ENCODE measurements at regions not wholly inside any gene's neighbourhood (a gene's known extent, or its start where the extent isn't known, plus 50 kb on each side); places are given as distances from the start of the nearest gene placed in this dataset.
"Not testable (repeated sequence)": the region's sequence is repeated elsewhere in the genome, so short reads cannot be mapped to it uniquely, and the experiment has no call there.

DNA sequence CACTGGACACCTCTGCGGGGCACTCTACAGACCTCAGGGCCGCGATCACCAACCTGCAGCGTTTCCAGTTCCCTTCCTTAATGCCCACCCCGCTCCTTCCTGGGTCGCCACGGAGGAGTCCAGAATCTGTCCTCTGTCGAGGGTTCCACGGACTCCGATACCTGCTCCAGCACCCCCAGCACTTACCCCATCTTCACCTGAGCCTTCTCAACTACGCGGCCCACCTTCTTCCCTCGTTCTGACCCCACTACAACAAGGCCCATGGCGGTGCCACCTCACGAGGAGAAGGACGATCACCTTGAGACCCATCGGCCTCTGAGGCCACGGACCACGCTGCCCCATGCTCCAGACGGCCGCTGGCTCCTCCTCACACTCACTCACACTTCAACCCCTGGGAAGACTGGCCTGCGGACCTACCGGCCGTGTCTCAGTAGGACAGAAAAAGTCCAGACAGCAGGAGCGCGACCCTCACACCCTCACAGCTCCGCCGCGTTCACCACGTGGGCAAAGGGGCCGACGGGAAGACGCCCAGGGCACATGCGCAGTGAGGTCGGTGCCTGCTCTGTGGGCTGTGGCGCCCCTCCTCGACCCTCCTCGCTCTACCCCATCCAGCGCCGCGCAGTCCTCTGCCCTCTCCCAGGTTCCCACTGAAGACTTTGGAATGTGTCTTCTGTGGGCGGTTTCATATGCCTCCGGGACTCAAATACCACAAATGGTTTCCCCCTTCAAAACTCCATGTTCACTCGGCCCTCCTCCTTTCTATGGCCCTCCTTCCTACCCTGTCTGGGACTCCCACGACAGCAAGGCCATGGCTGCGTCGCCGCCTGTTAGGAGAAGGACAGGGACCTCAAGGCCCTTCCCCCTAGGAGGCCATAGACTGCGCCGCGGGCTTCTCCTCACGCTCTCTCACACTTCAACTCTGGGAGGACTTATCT is 193.9 kb upstream of the PHF14 start:
- DNase-seq (ENCODE audit: low read depth): no peak

DNA sequence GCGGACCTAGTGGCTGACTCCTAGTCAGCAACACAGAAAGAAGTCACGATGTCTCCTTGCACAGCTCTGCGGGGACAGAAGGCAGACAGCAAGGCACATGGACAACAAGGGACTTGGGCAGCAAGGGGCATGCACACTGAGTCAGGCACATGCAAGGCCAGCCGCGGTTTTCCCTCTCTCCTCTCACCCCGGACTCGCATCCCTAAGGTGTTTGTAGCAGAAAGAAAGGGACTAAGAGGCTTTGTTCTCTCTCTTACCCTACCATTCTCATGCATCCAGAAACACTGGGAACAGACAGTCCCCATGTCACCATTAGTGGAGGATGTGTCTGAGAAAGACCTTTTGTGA is 193.3 kb upstream of the PHF14 start:
- no peak for DNase-seq (ENCODE audit: low read depth)

DNA sequence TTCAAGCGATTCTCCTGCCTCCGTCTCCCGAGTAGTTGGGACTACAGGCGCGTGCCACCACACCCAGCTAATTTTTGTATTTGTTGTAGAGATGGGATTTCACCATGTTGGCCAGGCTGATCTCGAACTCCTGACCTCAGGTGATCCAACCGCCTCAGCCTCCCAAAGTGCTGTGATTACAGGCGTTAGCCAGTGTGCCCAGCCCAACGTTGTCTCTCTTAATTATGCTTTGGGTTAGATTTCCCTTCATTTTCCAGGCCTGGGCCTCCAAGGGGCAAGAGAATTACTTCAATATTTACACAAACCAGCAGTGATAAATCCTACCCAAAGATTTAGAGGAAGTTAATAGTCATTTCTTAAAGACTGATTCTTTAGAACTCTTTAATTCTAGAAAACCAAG is 186.7 kb upstream of the PHF14 start:
- DNase-seq (ENCODE audit: low read depth): not testable (repeated sequence)

DNA sequence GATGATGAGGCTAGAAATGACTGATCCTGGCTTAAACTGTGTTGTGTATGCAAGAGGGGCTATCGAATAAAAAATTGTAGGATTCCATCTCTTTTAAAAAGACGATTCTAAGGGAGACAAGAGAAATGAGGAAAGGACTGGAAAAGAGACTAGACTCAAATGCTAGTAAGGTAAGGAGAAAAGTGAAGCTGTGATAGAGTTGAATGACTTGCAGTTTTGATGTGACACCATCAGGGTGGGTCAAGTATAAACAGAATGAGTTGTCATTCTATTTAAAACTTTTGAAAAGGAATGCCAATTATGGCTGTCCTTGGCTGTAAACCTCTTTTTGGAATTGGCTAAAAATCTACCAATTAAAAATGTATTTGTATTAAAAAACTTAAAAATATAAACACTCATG is 184.5 kb upstream of the PHF14 start:
- no peak for DNase-seq (ENCODE audit: low read depth)

DNA sequence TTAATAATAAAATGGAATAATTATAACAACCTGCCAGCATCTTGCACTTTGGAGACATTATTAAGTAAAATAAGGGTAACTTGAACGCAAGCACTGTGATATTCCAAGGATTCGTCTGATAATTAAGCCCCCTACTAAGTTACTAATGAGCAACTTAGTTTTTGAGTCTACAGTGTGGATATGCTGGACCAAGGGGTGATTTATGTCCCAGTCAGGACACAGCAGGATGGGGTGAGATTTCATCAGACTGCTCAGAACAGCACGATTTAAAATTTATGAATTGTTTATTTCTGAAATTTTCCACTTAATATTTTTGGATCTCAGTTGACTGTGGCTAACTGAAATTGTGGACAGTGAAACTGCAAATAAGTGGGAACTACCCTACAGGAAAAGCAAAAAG is 182.8 kb upstream of the PHF14 start:
- DNase-seq (ENCODE audit: low read depth): no peak

DNA sequence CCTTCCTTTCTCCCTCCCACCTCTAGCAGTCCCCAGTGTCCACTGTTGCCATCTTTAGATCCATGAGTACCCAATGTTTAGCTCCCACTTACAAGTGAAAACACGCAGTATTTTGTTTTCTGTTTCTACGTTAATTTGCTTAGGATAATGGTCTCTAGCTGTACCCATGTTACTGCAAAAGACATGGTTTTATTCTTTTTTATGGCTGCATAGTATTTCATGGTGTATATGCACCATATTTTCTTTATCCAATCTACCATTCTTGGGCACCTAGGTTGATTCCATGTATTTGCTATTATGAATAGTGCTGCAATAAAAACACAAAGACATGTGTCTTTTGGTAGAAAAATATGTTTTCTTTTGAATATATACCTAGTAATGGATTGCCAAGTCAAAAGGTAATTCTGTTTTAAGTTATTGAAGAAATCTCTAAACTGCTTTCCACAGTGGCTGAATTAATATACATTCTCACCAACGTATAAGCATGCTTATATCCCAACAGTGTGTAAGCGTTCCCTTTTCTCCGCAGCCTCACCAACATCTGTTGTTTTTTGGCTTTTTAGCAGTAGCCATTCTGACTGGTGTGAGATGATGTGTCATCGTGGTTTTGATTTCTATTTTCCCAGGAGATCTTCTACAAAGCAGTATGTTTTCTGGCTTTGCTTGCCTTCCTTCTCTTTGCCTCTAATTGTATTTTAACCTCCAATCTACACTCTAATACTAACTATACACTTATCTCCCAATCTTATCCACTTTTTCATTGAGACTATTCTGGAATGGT is 179.5 kb upstream of the PHF14 start:
- no peak for DNase-seq (ENCODE audit: low read depth)

DNA sequence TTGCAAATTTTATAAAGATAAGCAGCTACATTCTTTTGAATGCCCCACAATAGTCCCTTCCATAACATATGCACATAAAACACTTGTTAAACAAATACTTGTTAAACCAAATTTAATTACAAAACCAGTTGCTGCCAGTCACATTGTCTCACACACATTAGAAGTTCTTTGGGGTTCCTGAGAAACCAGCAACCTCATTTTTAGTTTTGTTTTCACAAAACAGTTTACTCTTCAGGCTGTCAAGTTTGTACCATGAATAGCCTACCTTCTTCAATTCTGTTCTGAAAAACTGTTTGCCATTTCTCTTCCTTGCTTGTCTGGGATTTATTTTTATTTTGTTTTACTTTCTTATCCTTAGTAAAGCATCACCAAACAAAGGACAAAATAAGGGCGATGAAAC is 176.5 kb upstream of the PHF14 start:
- DNase-seq (ENCODE audit: low read depth): no peak

DNA sequence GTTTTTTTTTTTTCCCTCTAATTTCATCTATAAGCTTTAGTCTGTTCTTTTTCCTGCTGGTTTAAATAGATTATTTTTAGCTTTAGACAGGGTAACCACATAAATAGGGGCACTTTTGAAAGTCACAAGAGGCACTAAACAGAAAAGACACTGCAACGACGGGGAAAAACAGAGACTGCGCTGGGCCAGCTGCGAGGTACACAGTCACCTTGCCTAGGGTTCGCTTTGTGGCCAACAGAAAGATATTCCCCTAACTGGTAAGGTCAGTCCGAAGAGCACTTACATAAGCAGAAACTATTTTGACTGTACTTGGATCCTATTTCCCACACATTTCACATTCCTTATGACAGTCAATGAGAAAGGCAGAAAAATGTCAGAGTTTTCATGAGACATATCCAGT is 175.6 kb upstream of the PHF14 start:
- DNase-seq (ENCODE audit: low read depth): no peak

DNA sequence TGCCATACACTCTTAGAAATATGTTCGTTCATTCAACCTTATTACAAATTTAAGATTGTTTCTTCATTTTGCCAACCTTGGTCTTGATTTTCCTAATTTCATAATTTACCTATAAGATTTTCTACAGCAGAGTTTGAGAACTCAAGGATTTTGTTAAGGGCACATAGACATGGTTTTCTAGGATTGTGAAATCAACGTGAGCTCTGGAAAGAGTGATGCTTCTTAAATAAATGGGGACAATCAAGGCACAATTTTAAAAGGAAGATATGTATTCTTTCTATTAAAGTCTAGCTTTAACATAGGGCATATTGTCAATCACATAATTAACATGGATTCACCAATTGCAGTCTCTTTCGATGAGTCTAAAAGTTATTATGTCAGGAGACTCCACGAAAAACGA is 174.2 kb upstream of the PHF14 start:
- no peak for DNase-seq (ENCODE audit: low read depth)

DNA sequence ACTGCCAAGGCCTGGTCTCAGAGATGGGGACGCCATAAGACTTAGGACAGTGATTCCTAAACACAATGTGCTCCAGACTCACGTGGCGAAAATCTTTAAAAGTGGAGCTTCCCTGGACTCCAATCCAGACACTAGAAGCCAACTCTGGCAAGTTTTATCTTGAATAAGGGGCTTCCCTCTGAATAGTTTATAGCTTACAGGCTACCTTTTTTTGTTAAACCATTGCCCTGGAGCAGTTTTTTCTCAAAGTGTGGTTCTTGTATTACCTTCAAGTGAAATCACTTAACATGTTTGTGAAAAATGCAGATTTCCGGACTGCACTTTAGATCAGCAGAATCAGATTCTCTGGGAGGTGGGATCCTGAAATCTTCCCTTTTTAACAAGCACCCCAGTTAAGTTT is 171.7 kb upstream of the PHF14 start:
- DNase-seq (ENCODE audit: low read depth): no peak

DNA sequence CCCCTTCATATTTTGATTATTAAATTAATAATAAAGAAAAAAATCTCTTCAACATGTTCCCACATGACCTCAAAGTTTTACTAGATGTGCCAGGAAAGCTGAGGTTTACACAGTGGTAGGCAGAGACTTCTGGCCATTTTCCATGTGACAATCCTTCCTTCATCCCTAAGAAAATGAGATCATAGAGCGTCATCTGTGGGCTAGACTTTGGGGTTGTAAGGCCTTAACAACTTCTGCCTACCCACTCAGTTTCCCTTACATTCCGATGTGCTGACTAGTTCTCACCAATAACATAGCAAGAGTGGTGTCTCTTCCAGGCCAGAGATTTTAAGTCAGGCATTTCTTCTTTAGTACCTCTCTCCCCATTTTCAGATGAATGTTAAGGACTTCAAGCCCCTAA is 171.1 kb upstream of the PHF14 start:
- DNase-seq (ENCODE audit: low read depth): peak; percentile 85

DNA sequence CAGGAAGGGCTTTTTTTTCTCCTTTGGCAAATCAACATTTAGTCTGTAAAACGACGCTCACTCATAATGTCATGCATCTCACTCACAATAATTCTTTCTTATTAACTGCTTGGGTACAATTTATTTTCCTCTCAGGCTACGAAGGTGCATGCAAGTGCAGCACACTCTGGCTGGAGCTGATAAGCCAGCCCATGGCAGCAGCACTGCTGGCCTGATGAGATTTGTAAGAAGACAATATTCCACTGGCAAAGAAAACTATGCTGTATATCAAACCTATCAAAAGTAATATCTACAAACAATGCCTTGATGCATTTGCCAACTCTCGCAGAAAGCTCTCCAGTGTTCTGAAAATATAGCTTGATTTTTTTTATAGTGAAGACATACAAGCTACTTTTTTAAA is 170.0 kb upstream of the PHF14 start:
- DNase-seq (ENCODE audit: low read depth): no peak

DNA sequence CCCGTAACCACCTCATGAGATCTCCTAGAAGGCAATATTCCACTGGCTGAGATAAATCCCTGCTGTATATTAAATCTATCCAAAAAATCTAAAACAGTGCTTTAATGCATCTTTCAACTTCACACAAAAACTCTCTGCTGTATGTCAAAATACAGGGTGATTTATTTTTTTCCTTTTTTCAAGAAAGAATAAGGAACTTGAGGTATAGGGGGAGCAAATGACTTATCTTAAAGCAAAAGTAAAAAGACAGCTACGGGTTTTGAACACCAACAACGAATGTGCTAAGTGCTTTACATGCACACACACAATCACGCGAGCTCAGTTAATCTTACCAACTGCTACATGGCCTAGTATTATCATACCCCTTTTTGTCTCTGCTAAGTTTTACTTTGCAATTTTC is 168.9 kb upstream of the PHF14 start:
- DNase-seq (ENCODE audit: low read depth): no peak

DNA sequence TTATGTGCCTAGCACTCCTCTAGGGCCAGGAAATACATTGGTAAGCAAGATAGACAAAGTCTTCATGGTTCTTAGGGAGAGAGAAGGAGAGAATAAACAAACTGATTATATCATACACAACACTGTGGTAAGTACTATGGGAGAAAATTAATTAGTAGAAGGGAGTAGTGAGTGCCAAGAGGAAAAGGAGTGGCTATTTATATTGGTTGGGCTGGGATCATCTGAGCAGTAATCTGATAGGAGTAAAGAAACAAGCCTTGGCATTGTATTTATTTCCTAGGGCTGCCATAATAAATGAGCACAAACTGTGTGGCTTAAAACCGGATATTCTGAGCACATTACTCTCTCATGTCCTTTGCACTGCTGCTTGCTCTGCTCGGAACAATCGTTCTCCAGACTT is 158.1 kb upstream of the PHF14 start:
- DNase-seq (ENCODE audit: low read depth): no peak

DNA sequence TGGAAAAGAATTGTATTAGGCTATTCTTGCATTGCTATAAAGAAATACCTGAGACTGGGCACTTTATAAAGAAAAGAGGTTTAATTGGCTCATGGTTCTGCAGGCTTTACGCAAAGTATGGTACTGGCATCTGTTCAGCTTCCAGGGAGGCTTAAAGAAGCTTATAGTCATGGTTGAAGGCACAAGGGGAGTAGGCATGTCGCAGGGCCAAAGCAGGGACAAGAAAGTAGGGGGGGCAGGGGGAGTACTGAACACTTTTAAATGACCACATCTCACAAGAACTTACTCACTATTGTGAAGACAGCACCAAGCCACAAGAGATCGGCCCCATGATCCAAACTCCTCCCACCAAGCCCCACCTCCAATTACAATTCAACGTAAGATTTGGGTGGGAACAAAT is 152.5 kb upstream of the PHF14 start:
- no peak for DNase-seq (ENCODE audit: low read depth)

DNA sequence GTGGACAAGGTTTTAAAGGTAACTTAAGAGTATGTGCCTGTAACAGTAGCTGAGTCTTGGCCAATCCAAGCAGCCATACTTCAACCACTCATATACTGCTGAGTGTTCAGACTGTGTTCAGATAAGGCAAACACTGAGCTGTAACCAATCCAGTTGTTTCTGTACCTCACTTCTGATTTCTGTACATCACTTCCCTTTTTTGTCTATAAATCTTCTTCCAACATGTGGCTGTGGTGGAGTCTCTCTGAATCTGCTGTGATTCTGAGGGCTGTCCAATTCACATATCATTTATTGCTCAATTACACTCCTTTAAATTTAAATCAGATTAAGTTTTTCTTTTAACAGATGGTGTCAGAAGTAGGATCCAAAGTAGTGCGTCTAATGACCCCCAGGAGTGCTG is 149.5 kb upstream of the PHF14 start:
- DNase-seq (ENCODE audit: low read depth): no peak

DNA sequence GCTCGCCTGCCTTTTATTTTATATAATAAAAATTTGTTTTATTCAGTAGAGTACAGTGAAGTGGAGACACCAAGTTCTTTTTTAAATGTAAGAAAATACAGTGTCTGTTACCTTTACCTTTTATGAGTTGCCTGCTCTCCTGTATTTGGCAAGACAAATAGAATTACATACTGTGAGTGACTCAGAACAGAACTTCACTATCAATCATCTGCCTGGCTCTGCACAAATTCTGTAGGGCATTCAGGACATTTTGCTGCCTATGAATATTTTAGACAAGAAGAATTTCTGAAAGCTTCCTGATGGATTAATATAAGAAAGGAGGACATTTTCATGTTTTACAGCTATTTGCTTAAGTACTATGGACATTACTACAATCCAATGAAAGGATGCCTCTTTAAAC is 135.4 kb upstream of the PHF14 start:
- DNase-seq (ENCODE audit: low read depth): no peak

DNA sequence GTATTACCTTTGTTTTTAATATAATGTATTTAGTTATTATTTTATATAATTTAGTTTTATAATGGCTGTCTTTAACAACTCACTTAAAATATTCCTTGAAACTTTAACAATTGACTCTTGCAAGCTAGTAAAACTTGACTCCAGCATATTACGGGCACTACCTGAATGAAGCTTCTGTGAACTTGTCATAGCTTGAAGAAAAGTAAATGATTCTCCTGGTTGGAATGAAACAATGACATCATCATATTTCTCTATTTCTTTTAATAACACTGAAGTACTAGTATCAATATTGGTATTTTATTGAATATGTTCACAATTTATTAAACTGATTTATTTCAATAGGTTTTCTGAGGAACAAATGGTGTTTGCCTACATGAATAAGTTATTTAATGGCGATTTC is 128.4 kb upstream of the PHF14 start:
- no peak for DNase-seq (ENCODE audit: low read depth)

DNA sequence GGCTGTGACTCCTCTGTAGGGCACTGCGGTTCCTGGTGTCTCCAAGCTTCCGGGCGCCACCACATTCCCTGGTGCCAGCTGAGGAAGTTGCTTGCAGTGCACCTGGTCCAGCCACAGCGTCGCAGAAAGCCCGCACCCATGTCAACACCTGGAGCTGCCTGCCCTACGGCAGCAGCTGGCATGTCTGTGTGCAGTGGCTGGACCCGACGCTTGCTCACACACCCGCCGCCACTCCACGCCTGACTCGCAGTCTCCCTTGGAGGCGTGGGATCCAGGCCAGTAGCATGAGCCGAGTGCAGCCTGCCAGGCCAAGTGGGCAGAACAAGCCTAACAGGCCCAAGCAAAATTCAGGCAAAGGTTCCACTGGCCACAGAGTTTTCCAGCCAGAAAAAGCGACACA is 118.1 kb upstream of the PHF14 start:
- DNase-seq (ENCODE audit: low read depth): no peak

DNA sequence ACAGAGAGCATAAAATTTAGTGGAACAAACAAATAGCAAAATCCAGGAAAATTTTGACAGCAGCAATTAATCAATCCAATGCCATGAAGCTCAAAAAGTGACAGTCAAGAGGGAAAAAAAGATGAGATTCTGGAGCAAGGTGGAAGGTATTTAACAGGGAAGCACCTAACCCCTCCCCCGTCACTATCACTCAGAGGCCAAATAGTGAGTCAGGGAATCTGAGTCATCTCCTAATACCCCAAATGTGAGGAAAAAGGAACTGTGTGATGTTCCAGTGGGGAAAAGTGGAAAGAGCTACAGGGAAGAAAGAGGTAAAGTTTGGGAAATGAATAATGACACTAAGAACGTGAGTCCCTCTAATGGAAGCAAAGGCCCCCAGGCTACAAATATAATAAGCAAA is 113.2 kb upstream of the PHF14 start:
- no peak for DNase-seq (ENCODE audit: low read depth)

DNA sequence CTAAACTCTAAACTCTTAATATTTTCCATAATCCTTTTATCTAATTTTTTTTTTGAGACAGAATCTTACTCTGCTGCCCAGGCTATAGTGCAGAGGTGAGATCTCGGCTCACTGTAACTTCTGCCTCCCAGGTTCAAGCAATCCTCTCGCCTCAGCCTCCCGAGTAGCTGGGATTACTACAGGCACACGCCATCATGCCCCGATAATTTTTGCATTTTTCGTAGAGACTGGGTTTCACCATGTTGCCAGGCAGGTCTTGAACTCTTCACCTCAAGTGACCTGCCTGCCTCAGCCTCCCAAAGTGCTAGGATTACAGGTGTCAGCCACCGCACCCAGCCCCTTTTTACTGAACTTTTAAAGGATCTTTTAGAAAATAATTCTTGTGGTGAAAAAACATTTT is 110.2 kb upstream of the PHF14 start:
- no peak for DNase-seq (ENCODE audit: low read depth)

DNA sequence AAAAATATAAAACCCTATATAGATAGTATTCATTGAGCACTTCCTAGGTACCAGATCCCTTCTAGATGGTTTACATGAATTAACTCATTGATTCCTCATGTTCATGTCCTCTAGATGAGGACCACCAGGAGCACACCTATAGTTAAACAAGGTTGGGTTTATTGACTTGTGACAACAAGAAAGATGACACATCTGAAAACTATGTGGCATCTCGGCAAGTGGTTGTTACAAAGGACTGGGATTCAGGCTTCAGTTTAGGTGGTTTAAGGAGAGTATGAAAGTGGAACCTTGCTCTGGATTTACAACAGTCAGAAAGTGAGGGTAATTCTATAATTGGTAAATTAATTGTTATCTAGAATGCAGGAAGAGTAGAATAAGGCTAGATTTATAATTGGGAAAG is 99.0 kb upstream of the PHF14 start:
- no peak for DNase-seq (ENCODE audit: low read depth)

DNA sequence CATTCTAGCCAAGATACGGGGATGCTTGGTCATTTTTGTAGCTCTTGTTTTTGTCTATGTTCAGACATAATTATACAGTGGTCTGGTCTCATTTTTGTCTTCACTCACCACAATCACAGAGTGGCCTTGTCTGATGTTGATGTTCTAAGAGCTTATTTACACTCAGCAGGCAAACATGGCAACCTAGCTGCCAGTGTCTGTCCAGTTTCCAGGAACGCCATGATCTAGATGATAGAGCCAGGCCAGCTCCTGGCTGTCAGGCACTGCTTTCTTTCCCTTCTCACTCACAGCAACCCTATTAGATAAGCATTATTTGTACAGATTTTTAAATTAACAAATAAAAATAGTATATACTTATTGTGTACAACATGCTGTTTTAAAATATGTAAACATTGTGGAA is 98.6 kb upstream of the PHF14 start:
- no peak for DNase-seq (ENCODE audit: low read depth)

DNA sequence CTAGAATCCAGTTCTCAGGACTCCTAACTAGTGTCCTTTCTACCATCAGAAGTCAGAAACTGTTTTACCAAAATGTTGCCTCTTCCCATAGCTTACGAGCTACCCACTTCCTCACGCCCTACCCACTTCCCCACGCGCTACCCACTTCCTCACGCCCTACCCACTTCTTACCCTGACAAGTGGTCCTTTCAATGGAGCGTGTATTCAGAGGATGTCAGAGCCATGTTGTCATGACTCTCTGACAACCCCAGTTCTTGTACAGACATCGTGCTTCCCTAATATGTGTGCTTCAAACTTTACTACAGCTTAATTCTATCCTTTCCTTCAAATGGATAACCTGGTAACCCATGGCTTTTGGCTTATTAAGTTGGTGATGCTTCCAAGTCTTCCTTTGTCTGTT is 84.8 kb upstream of the PHF14 start:
- no peak for DNase-seq (ENCODE audit: low read depth)
